ENCODE measurements at regions not wholly inside any gene's neighbourhood (a gene's known extent, or its start where the extent isn't known, plus 50 kb on each side); places are given as distances from the start of the nearest gene placed in this dataset.
"Not testable (repeated sequence)": the region's sequence is repeated elsewhere in the genome, so short reads cannot be mapped to it uniquely, and the experiment has no call there.

DNA sequence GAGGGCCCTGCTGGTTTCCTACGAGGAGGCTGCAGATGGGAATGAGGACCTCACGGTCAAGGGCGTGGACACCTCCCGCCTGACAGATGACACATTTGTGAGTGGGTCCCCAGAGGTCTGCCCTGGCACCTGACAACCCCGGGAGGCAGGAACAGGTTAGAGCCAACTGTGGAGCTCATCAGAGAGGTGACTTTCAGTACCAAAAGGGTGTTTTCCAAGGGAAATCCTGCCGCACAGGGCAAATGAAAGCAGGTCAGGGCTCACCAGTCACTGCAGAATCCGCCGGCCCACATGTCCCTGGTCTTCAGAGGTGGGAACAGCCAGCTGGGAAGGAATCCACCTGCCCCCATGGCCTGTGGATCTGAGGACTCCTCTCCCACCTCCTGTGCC is 176.9 kb downstream of the NPIPB11 start:
- peak in 2 of 3 donors; percentile 26 to 36 for DNase-seq
- 83% methylated on average over 8 of the region's 8 CpGs for WGBS
- intact Hi-C loops (cut with DNase I): not testable (repeated sequence)

DNA sequence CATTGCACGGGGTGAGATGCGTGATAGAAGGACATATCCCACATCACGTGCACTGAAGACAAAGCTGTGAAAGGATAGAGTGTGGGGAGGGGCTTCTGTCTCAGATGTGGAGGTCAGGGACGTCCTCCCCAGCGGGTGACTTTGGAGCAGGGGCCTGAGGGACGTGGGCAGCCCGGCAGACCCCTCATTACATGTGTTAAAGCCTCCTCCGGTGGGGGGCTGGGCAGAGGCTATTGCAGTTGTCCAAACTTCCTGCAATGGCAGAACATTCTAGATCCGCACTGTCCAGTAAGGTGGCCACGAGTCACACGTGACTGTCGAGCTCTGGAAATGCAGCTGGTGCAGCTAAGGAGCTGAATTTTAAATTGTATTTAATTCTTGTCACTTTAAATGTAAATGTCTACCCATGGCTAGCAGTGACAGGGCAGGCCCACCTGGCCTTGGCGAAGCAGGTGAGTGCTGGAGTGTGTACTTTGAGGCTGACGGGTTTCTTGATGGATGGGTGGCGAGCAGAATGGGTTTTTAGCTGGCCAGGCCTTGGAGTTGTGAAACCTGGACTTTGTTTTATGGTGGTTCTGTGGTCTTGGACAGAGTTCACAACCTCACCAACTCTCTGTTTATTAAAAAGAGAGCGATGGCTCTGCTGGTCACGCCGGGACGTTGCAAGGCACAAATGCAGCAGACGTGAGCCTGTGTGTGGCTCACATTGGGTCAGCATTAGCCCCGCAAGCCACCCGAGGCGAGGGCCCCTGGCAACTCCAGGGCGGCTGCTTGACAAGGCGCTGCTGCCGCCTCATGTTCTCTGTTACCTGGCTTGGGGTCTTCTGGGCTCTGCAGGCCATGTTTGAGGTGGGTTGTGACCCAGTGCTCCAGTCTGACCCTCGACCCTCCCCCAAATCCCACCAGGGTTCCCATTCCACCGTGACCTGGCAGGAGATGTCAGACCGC is 177.6 kb downstream of the NPIPB11 start:
- H3K27me3 ChIP-seq (ENCODE audit: control insufficient read depth, insufficient read depth); intact Hi-C loops (cut with DNase I); H3K4me1 ChIP-seq (ENCODE audit: control insufficient read depth, insufficient read depth, low read length); H3K4me3 ChIP-seq (ENCODE audit: low read length); H3K27ac ChIP-seq (ENCODE audit: low read length); H3K9me3 ChIP-seq (ENCODE audit: control insufficient read depth, low read length): not testable (repeated sequence)
- ATAC-seq: peak in 1 of 2 donors; percentile 5
- WGBS: 94% methylated on average over 28 of the region's 29 CpGs
- DNase-seq: peak in 2 of 3 donors; percentile 26 to 34

More for the DNA sequence above, 176.9 kb downstream of the NPIPB11 start:
- H3K4me3 ChIP-seq (ENCODE audit: low read length); H3K27ac ChIP-seq (ENCODE audit: low read length); H3K4me1 ChIP-seq (ENCODE audit: control insufficient read depth, insufficient read depth, low read length); H3K27me3 ChIP-seq (ENCODE audit: control insufficient read depth, insufficient read depth); ATAC-seq; H3K9me3 ChIP-seq (ENCODE audit: control insufficient read depth, low read length): not testable (repeated sequence)

DNA sequence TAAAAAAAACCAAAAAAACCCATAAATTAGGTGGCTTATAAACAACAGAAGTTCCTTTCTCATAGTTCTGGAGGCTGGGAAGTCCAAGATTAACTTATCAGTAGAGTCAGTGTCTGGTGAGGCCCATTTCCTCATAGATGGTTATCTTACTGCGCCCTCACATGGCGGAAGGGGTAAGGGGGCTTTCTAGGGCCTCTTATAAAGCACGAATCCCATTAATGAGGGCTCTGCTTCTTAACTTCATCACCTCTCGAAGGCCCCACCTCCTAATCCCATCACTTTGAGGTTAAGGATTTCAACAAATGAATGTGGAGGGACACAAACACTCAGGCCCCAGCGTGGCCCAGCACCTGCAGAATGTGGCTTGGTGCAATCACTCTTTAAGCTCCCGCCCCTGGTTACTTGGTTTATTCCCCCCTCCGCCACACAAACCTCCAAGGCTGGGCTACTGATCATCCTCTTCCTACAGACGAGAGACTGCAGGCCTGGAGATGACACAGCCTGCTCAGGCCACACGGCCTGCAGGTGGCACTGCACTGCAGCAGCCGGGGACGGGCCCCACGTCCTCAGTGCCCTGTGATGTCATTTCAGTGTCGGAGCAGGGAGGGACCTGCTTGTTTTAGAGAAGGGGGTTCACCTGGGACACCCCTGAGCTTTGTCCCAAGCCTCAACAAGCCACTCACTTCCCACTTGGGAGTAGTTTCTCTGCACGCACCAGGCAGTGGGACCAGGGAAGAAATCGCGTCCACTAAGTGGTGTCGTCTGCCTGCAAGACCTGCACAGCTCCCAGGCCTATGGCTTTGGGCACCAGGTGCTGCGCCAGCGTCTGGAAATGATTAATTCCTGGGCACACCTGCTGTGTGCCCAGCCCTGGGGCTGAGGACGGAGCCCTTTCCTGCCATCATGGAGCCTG is 178.5 kb downstream of the NPIPB11 start:
- DNase-seq (peak in 2 of 3 donors; percentile 87), ATAC-seq (peak; percentile 84 to 85)
- H3K4me3 ChIP-seq (ENCODE audit: low read length); H3K27ac ChIP-seq (ENCODE audit: low read length); H3K4me1 ChIP-seq (ENCODE audit: control insufficient read depth, insufficient read depth, low read length); H3K27me3 ChIP-seq (ENCODE audit: control insufficient read depth, insufficient read depth); H3K9me3 ChIP-seq (ENCODE audit: control insufficient read depth, low read length); intact Hi-C loops (cut with DNase I): not testable (repeated sequence)
- 54% methylated on average over 18 of the region's 20 CpGs for WGBS

DNA sequence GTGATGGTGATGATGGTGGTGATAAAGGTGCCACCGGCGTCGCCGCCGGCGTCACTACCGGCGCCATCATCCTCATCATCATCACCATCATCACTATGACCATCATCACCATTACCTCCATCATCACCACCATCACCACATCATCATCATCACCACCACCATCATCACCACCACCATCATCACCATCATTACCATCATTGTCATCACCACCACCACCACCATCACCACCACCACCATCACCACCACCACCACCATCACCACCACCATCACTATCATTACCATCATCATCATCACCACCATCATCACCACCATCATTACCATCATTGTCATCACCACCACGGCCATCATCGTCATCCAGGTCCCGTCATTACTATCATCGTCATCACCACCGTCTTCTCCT is 179.7 kb downstream of the NPIPB11 start:
- Histone ChIP-seq H3K4me3 (ENCODE audit: low read length) (no peak overlapping the region), H3K9me3 (ENCODE audit: control insufficient read depth, low read length) (no peaks in the 10 kb centered on the region), H3K4me1 (ENCODE audit: control insufficient read depth, insufficient read depth, low read length) (no peaks in the 10 kb centered on the region), H3K27ac (ENCODE audit: low read length) (no peak overlapping the region), H3K27me3 (ENCODE audit: control insufficient read depth, insufficient read depth) (no peaks in the 10 kb centered on the region)
- ATAC-seq: no peak
- intact Hi-C loops (cut with DNase I): no loop called here
- WGBS: no CpG with 5 or more reads among the region's 13 CpGs
- no peak for DNase-seq

DNA sequence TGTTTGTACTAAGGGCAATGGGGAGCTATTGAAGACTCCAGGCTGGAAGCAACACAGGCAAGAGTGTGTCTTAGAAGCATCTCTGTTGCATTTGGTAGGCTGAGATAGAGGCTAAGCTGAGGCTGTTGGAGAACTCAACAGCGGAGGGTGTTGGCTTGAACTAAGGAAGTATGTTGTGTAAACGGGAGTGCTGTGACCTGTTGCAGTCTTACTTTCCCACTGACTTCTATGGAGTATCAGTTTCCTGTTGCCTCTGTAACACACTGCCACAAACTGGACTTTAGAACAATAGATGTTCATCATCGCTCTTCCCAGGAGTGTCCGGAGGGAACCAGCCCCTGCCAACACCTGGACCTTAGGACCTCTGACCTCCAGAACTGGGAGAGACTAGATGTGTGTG is 181.8 kb downstream of the NPIPB11 start:
- intact Hi-C loops (cut with DNase I); H3K4me1 ChIP-seq (ENCODE audit: control insufficient read depth, insufficient read depth, low read length); H3K27ac ChIP-seq (ENCODE audit: low read length); H3K4me3 ChIP-seq (ENCODE audit: low read length); DNase-seq; H3K27me3 ChIP-seq (ENCODE audit: control insufficient read depth, insufficient read depth); H3K9me3 ChIP-seq (ENCODE audit: control insufficient read depth, low read length); ATAC-seq: not testable (repeated sequence)
- 70% methylated on average over 4 of the region's 4 CpGs for WGBS

DNA sequence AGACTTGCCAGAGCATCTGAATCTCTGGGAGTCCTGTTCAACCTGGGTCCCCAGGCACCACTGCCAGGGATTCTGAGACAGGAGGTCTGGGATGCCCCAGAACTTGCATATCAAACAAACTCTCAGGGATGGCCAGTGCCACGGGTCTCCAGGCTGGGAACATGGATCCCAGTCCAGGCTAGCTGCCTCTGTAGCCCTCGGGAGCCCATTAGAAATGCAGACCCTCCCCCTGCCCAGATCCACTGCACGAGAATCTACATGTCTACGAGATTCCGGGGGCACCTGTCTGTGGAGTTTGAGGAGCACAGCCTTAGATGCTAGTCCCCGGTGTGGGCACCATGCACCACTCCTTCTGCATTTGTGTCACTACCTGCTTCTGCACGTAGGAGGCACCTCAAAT is 183.9 kb downstream of the NPIPB11 start:
- H3K4me3 ChIP-seq (ENCODE audit: low read length); intact Hi-C loops (cut with DNase I); ATAC-seq; H3K9me3 ChIP-seq (ENCODE audit: control insufficient read depth, low read length); H3K4me1 ChIP-seq (ENCODE audit: control insufficient read depth, insufficient read depth, low read length); H3K27me3 ChIP-seq (ENCODE audit: control insufficient read depth, insufficient read depth); H3K27ac ChIP-seq (ENCODE audit: low read length): not testable (repeated sequence)
- 98% methylated on average over 6 of the region's 7 CpGs for WGBS
- DNase-seq: peak in 2 of 3 donors; percentile 15 to 27

DNA sequence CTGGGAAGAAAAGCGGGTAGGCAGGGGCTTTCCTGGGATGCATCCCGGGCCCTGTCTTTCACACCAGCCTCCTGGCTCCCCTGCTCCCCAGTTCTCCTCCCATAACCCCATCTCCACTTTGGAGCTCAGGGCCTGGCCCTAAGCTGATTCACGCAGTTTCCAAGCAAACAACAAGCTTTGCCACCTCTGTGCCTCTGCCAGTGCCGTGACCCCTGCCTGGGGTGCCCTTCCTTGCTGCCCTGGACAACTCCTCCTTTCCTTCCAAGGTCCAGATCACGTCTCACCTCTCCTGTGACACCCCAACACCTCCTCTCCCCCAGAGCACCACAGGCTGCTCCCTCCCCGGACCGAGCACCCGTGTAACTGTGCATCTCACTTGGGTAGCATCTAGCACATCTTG is 184.5 kb downstream of the NPIPB11 start:
- intact Hi-C loops (cut with DNase I); H3K27ac ChIP-seq (ENCODE audit: low read length); ATAC-seq; H3K9me3 ChIP-seq (ENCODE audit: control insufficient read depth, low read length); H3K4me3 ChIP-seq (ENCODE audit: low read length); H3K27me3 ChIP-seq (ENCODE audit: control insufficient read depth, insufficient read depth); H3K4me1 ChIP-seq (ENCODE audit: control insufficient read depth, insufficient read depth, low read length): not testable (repeated sequence)
- 86% methylated on average over 8 of the region's 8 CpGs for WGBS
- DNase-seq: peak in 2 of 3 donors; percentile 16 to 31

DNA sequence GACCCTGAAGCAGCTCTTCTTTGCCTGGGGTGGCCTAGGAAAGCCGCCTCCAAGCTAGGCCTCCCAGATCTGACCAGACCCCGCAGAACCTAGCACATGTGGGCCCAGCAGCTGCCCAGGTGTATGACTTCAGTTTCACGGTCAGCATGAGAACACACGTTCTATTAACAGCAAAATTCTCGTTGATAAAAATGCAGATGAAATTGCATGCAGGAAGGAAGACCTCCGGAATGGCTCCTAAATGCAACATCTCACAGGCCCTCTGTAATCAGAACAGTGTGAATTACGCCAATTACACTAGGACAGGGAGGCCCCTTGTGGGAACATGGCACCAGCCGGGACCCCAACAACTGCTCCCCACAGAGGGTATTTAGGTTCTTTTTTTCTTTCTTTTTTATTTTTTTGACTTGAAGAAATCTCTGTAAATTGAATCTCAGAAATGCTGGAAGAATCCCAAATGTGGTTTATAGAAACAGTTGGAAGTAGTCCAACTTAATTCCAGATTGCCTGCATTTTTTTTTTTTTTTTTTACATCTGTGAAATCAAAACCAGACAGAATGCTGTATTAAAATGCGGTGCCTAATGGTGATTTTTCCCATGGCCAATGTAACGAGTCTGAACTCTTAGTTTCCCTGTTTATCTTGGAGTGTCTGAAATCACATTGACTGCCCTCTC is 185.1 kb downstream of the NPIPB11 start:
- H3K4me3 ChIP-seq (ENCODE audit: low read length); H3K4me1 ChIP-seq (ENCODE audit: control insufficient read depth, insufficient read depth, low read length); H3K27me3 ChIP-seq (ENCODE audit: control insufficient read depth, insufficient read depth); intact Hi-C loops (cut with DNase I); H3K9me3 ChIP-seq (ENCODE audit: control insufficient read depth, low read length): not testable (repeated sequence)
- H3K27ac ChIP-seq (ENCODE audit: low read length): peak overlapping the region; percentile 19
- WGBS: 62% methylated on average over 10 of the region's 10 CpGs
- DNase-seq: peak in 2 of 3 donors; percentile 11 to 50
- peak in 1 of 2 donors; percentile 4 for ATAC-seq

DNA sequence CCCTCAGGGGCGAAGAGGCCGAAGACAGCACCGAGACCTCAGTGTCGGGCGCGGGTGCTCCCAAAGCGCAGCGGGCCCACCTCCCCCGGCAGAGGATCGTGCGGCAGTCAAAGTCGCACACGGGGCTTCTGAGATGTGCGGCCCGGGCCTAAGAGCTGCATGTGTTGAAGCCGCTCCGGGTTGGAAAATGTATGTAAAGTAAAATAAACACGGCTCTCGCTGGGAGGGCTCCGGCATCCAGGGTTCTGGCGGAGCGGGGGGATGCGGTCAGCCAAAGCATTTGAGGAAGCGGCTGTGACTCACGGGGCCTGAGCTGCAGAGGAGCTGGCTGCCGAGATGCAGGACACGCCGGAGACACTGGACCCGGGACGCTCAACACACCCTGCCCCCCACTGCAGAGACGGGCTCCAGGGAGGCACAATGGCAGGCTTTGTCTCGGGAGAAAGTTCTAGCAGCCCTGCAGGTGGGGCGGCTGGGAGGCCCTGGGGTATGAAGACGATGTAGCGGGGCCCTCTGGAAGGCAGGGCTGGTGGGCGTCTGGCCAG is 185.8 kb downstream of the NPIPB11 start:
- H3K27me3 ChIP-seq (ENCODE audit: control insufficient read depth, insufficient read depth); H3K9me3 ChIP-seq (ENCODE audit: control insufficient read depth, low read length); intact Hi-C loops (cut with DNase I); H3K27ac ChIP-seq (ENCODE audit: low read length); H3K4me1 ChIP-seq (ENCODE audit: control insufficient read depth, insufficient read depth, low read length); H3K4me3 ChIP-seq (ENCODE audit: low read length): not testable (repeated sequence)
- peak; percentile 69 to 76 for ATAC-seq
- peak in 2 of 3 donors; percentile 56 to 64 for DNase-seq
- WGBS: 44% methylated on average over 29 of the region's 36 CpGs

DNA sequence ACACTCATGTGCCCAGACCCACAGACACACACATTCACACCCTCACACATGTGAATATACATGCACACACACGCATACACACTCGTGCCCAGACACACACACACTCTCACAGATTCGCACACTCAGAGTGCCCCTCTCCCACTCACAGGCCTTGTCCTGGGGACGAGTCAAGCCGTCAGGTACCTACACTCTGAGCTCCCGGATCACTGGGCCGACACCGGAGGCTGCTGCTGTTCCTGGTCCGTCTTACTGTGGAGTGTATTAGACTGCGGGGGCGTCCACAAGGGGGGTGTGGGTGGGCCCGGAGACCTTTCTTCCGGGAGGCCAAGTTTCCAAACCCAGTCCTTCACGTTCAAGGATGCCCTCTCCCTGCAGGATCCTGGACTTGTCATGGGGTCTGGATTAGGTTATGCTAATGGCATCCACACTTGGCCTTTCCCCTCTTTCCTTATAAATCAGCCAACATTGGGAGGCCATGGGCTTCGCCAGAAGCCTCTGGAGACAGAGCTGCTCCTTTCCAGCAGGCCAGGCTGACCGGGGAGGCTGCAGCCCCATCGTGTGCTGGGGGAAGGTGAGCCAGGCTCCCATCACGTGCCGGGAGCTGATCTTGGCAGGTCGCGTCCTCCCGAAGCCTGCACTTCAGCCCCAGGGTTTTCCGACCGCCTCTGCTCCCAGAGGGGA is 186.4 kb downstream of the NPIPB11 start:
- H3K27me3 ChIP-seq (ENCODE audit: control insufficient read depth, insufficient read depth); H3K4me1 ChIP-seq (ENCODE audit: control insufficient read depth, insufficient read depth, low read length); H3K4me3 ChIP-seq (ENCODE audit: low read length); H3K27ac ChIP-seq (ENCODE audit: low read length); intact Hi-C loops (cut with DNase I); H3K9me3 ChIP-seq (ENCODE audit: control insufficient read depth, low read length): not testable (repeated sequence)
- DNase-seq (peak in 2 of 3 donors; percentile 52 to 74), ATAC-seq (peak; percentile 32 to 44)
- WGBS: 69% methylated on average over 24 of the region's 24 CpGs

All from right cardiac atrium (tissue), 5 donors.